ENCODE measurements at regions not wholly inside any gene's neighbourhood (a gene's known extent, or its start where the extent isn't known, plus 50 kb on each side); places are given as distances from the start of the nearest gene placed in this dataset.

GRCh38 chr9:12178634-12179033 is 514.6 kb upstream of the TYRP1 start:
- BruUV-seq (replicated peaks), result no TSS peak
- dilution Hi-C loops (cut with HindIII; ENCODE audit: low sequenced_read_pairs, unreplicated experiment), result no loop called here
- no peak for TF ChIP-seq FOS (IDR thresholded peaks at IDR 0.05; ENCODE audit: low read depth, low read length)
- no peak for TF ChIP-seq MXI1 (IDR thresholded peaks at IDR 0.05; ENCODE audit: borderline replicate concordance, low read depth, low read length)
- TF ChIP-seq CHD1 (IDR thresholded peaks at IDR 0.05; ENCODE audit: low read depth, low read length), result no peak

More at GRCh38 chr9:12178634-12179033, 514.6 kb upstream of the TYRP1 start:
- Histone ChIP-seq H3K9ac (ENCODE audit: low read depth, low read length) (no peak overlapping the region), H3K27me3 (ENCODE audit: control insufficient read depth, insufficient read depth, low read length) (no peaks in the 10 kb centered on the region), H3K18ac (ENCODE audit: low read depth, low read length) (no peak overlapping the region), H3K9me1 (ENCODE audit: insufficient read depth, low read length) (no peaks in the 10 kb centered on the region), H2BK120ac (ENCODE audit: low read depth, low read length) (no peak overlapping the region), H3K27ac (ENCODE audit: insufficient read depth, low read length) (no peak overlapping the region), H2AK9ac (replicated peaks; ENCODE audit: low read depth, low read length, poor library complexity) (no peak overlapping the region), H3K79me1 (ENCODE audit: low read depth in 1 of 2, low read length in 2 of 2) (no peaks in the 10 kb centered on the region), H3K56ac (ENCODE audit: extremely low read depth, insufficient read depth, low read length) (no peak overlapping the region), H3K36me3 (ENCODE audit: control insufficient read depth, insufficient read depth, low read length) (no peaks in the 10 kb centered on the region), H3K4me2 (ENCODE audit: low read depth, low read length) (no peak overlapping the region), H2BK15ac (ENCODE audit: low read depth, low read length) (no peak overlapping the region), H4K8ac (ENCODE audit: low read depth in 2 of 2, low read length in 2 of 2) (no peak overlapping the region), H3K14ac (replicated peaks; ENCODE audit: low read depth, low read length) (no peak overlapping the region), H3K9me3 (ENCODE audit: control insufficient read depth, insufficient read depth, low read length) (peaks cover 4% of the 10 kb centered on the region; the same call in 1 of the 2 replicates), H4K20me1 (ENCODE audit: insufficient read depth, low read length) (no peaks in the 10 kb centered on the region), H2AFZ (replicated peaks; ENCODE audit: low read length, poor library complexity) (no peak overlapping the region), H3K23ac (ENCODE audit: low read depth, low read length) (no peak overlapping the region), H4K91ac (ENCODE audit: insufficient read depth, low read depth, low read length) (no peak overlapping the region), H4K5ac (ENCODE audit: low read depth, low read length) (no peak overlapping the region), H2AK5ac (ENCODE audit: low read depth, low read length) (no peak overlapping the region), H2BK5ac (ENCODE audit: low read depth, low read length, poor library complexity, severe bottlenecking) (no peak overlapping the region), H3K4me3 (ENCODE audit: insufficient read depth, low read depth, low read length) (no peak overlapping the region), H3K4me1 (ENCODE audit: control insufficient read depth, insufficient read depth, low read length) (no peaks in the 10 kb centered on the region), H2BK20ac (ENCODE audit: low read depth, low read length) (no peak overlapping the region), H3K4ac (ENCODE audit: low read depth, low read length) (no peak overlapping the region)
- ChIA-PET CTCF (no interaction called here), POLR2A (ENCODE audit: unreplicated experiment) (no interaction called here)
- intact Hi-C loops (cut with micrococcal nuclease) (no loop called here), in situ Hi-C loops (cut with MboI; ENCODE audit: low sequenced_read_pairs) (no loop called here)
- ATAC-seq (ENCODE audit: low read depth), result no peak
- no CpG with 5 or more reads among the region's 1 CpG for WGBS, 2 experiments (ENCODE audit: extremely low coverage in 2 of 2, insufficient read length in 1 of 2)
- no peak for DNase-seq

All from IMR-90 (cell line).